DMS53 (cell line): ENCODE measurements at regions not wholly inside any gene's neighbourhood (a gene's known extent, or its start where the extent isn't known, plus 50 kb on each side); places are given as distances from the start of the nearest gene placed in this dataset.
"Not testable (repeated sequence)": the region's sequence is repeated elsewhere in the genome, so short reads cannot be mapped to it uniquely, and the experiment has no call there.

Experiments
- DNase-seq: peaks from one replicate; lab custom pipeline; 2025; lab: John Stamatoyannopoulos, UW

- DNase-seq: no peak
Observed at GRCh38 chrX:113330416-113330815, 489.8 kb upstream of the AMOT start.

GRCh38 chrX:113315927-113316326, 475.3 kb upstream of the AMOT start:
- no peak for DNase-seq

- DNase-seq: no peak
Observed at GRCh38 chrX:113305496-113305895, 464.9 kb upstream of the AMOT start.

GRCh38 chrX:113300580-113300979, 459.9 kb upstream of the AMOT start:
- DNase-seq: no peak

GRCh38 chrX:113297437-113297836, 456.8 kb upstream of the AMOT start:
- no peak for DNase-seq

GRCh38 chrX:113289503-113289902, 448.9 kb upstream of the AMOT start:
- DNase-seq: no peak

GRCh38 chrX:113287761-113288160, 447.1 kb upstream of the AMOT start:
- DNase-seq: no peak

- DNase-seq: peak; percentile 11
Observed at GRCh38 chrX:113275804-113276203, 435.2 kb upstream of the AMOT start.

GRCh38 chrX:113274791-113275190, 434.2 kb upstream of the AMOT start:
- no peak for DNase-seq

GRCh38 chrX:113274345-113274744, 433.7 kb upstream of the AMOT start:
- no peak for DNase-seq

GRCh38 chrX:113269203-113269602, 428.6 kb upstream of the AMOT start:
- DNase-seq: no peak

GRCh38 chrX:113260474-113260873, 419.8 kb upstream of the AMOT start:
- peak; percentile 47 for DNase-seq

- no peak for DNase-seq
Observed at GRCh38 chrX:113222305-113222704, 381.7 kb upstream of the AMOT start.

- no peak for DNase-seq
Observed at GRCh38 chrX:113212052-113212451, 371.4 kb upstream of the AMOT start.

- no peak for DNase-seq
Observed at GRCh38 chrX:113202601-113203000, 362.0 kb upstream of the AMOT start.

GRCh38 chrX:113195949-113196348, 355.3 kb upstream of the AMOT start:
- no peak for DNase-seq

GRCh38 chrX:113192418-113192817, 351.8 kb upstream of the AMOT start:
- no peak for DNase-seq

GRCh38 chrX:113157496-113157895, 316.9 kb upstream of the AMOT start:
- DNase-seq: peak; percentile 12

- not testable (repeated sequence) for DNase-seq
Observed at GRCh38 chrX:113154315-113154714, 313.7 kb upstream of the AMOT start.

- no peak for DNase-seq
Observed at GRCh38 chrX:113136836-113137235, 296.2 kb upstream of the AMOT start.

- DNase-seq: no peak
Observed at GRCh38 chrX:113133316-113133715, 292.7 kb upstream of the AMOT start.

GRCh38 chrX:113124693-113125092, 284.1 kb upstream of the AMOT start:
- DNase-seq: no peak

- DNase-seq: no peak
Observed at GRCh38 chrX:113075521-113075920, 234.9 kb upstream of the AMOT start.

GRCh38 chrX:113059714-113060113, 219.1 kb upstream of the AMOT start:
- peak; percentile 92 for DNase-seq

- no peak for DNase-seq
Observed at GRCh38 chrX:113058634-113059033, 218.0 kb upstream of the AMOT start.
